GM21390 (cell line): ENCODE measurements at regions not wholly inside any gene's neighbourhood (a gene's known extent, or its start where the extent isn't known, plus 50 kb on each side); places are given as distances from the start of the nearest gene placed in this dataset.

Experiments used
- ATAC-seq: cut with Tn5 transposase; IDR thresholded peaks from one replicate; pipeline ENCODE4 v1.9.1; 2021; ENCODE audit not compliant: unreplicated experiment

- no peak for ATAC-seq
Observed at GRCh38 chr3:42037318-42037945, 53.7 kb upstream of the TRAK1 start.

- ATAC-seq = no peak
Observed at GRCh38 chr3:42036483-42036823, 54.7 kb upstream of the TRAK1 start.

- ATAC-seq = no peak
Observed at GRCh38 chr3:42035816-42036482, 55.2 kb upstream of the TRAK1 start.

GRCh38 chr3:42035007-42035406 is 56.1 kb upstream of the TRAK1 start:
- ATAC-seq = no peak

- ATAC-seq = no peak
Observed at GRCh38 chr3:42033741-42034140, 57.4 kb upstream of the TRAK1 start.

GRCh38 chr3:42032693-42033349 is 58.3 kb upstream of the TRAK1 start:
- ATAC-seq = no peak

GRCh38 chr3:42031808-42032480 is 59.2 kb upstream of the TRAK1 start:
- no peak for ATAC-seq

- no peak for ATAC-seq
Observed at GRCh38 chr3:42028474-42028873, 62.7 kb upstream of the TRAK1 start.

GRCh38 chr3:42027571-42027970 is 63.6 kb upstream of the TRAK1 start:
- no peak for ATAC-seq

- peak; percentile 64 for ATAC-seq
Observed at GRCh38 chr3:42025370-42026138, 63.7 kb upstream of the ULK4 start.

- ATAC-seq = peak; percentile 42
Observed at GRCh38 chr3:42024591-42025351, 62.9 kb upstream of the ULK4 start.

- ATAC-seq = no peak
Observed at GRCh38 chr3:42023380-42023779, 61.5 kb upstream of the ULK4 start.

- no peak for ATAC-seq
Observed at GRCh38 chr3:42022355-42022754, 60.5 kb upstream of the ULK4 start.

- no peak for ATAC-seq
Observed at GRCh38 chr3:42020684-42021307, 58.9 kb upstream of the ULK4 start.

GRCh38 chr3:42019953-42020260 is 58.0 kb upstream of the ULK4 start:
- ATAC-seq = no peak

- ATAC-seq = no peak
Observed at GRCh38 chr3:42019144-42019952, 57.4 kb upstream of the ULK4 start.

- ATAC-seq = no peak
Observed at GRCh38 chr3:42014921-42015533, 53.1 kb upstream of the ULK4 start.

- ATAC-seq = no peak
Observed at GRCh38 chr3:42014458-42014920, 52.6 kb upstream of the ULK4 start.
